Esophagus mucosa (tissue), 1 donor: ENCODE measurements at regions not wholly inside any gene's neighbourhood (a gene's known extent, or its start where the extent isn't known, plus 50 kb on each side); places are given as distances from the start of the nearest gene placed in this dataset.
"Not testable (repeated sequence)": the region's sequence is repeated elsewhere in the genome, so short reads cannot be mapped to it uniquely, and the experiment has no call there.

Experiments used
- ATAC-seq: fragments of 200-7000 bp; cut with Tn5 transposase; one replicate; pipeline ENCODE4 v1.9.1; 2020
- donor health status: DM: yes; HTN: yes; CAD: no.

GRCh38 chr1:31511848-31512615 is 64.3 kb upstream of the TINAGL1 start:
- no peak for ATAC-seq

- ATAC-seq = no peak
Measured at GRCh38 chr1:31514117-31514516, 62.2 kb upstream of the TINAGL1 start.

- peak; percentile 42 for ATAC-seq
Measured at GRCh38 chr1:31515056-31515775, 61.1 kb upstream of the TINAGL1 start.

GRCh38 chr1:31515936-31516335 is 60.4 kb upstream of the TINAGL1 start:
- ATAC-seq = no peak

GRCh38 chr1:31517301-31517700 is 59.0 kb upstream of the TINAGL1 start:
- peak; percentile 26 for ATAC-seq

- not testable (repeated sequence) for ATAC-seq
Measured at GRCh38 chr1:31517986-31518385, 58.3 kb upstream of the TINAGL1 start.

GRCh38 chr1:31521761-31522555 is 54.4 kb upstream of the TINAGL1 start:
- no peak for ATAC-seq

- no peak for ATAC-seq
Measured at GRCh38 chr1:31522556-31522845, 53.8 kb upstream of the TINAGL1 start.

GRCh38 chr1:31523012-31523411 is 53.3 kb upstream of the TINAGL1 start:
- peak; percentile 70 for ATAC-seq

GRCh38 chr1:31523769-31524168 is 52.5 kb upstream of the TINAGL1 start:
- ATAC-seq = peak; percentile 91

GRCh38 chr1:31524186-31524901 is 52.0 kb upstream of the TINAGL1 start:
- ATAC-seq = no peak
